ENCODE measurements at regions not wholly inside any gene's neighbourhood (a gene's known extent, or its start where the extent isn't known, plus 50 kb on each side); places are given as distances from the start of the nearest gene placed in this dataset.
A peak's percentile ranks its signal among the peaks of the same experiment; 100 is the strongest.

DNA sequence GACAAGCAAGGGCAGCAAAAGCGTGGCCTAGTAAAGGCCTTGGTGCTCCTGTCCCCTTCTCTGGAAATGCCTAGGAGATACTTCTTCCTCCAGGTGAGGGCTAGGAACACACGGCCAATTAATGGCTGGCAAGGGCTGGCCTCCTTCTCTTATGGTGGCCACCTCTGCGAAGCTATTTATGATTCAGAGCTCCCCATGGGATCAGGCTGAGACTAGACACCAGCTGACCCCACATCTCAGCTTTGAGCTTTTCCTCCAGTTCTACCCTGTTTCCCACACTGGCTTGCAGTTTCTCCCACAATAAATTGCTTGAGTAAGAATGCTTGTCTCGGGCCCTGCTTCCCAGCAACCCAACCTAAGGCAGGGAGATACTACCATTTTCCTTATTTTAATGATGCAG is 53.7 kb downstream of the CAMK2N1 start:
- TF ChIP-seq, protein P1, sequence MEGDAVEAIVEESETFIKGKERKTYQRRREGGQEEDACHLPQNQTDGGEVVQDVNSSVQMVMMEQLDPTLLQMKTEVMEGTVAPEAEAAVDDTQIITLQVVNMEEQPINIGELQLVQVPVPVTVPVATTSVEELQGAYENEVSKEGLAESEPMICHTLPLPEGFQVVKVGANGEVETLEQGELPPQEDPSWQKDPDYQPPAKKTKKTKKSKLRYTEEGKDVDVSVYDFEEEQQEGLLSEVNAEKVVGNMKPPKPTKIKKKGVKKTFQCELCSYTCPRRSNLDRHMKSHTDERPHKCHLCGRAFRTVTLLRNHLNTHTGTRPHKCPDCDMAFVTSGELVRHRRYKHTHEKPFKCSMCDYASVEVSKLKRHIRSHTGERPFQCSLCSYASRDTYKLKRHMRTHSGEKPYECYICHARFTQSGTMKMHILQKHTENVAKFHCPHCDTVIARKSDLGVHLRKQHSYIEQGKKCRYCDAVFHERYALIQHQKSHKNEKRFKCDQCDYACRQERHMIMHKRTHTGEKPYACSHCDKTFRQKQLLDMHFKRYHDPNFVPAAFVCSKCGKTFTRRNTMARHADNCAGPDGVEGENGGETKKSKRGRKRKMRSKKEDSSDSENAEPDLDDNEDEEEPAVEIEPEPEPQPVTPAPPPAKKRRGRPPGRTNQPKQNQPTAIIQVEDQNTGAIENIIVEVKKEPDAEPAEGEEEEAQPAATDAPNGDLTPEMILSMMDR (IDR thresholded peaks at IDR 0.05; ENCODE audit: low read depth, low read length), result no peak
- H3K4me3 ChIP-seq (ENCODE audit: low read depth, low read length), result no peak overlapping the region

DNA sequence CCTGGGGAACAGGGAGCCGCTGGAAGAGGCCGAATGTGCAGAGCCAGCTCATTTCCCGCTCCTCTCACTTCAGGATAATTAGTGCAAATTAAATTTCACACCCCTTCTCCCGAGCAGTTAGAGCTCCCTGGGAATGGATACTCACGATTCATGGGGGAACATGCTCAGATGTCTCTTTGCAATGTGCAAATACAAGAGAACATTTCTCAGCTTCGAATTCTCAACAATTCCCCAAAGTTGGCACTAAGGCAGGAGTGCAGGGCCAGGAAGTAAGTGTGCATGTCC is 54.9 kb downstream of the CAMK2N1 start:
- no peak overlapping the region for H3K4me3 ChIP-seq (ENCODE audit: low read depth, low read length)
- TF ChIP-seq, protein P1 (IDR thresholded peaks at IDR 0.05; ENCODE audit: low read depth, low read length), result no peak

DNA sequence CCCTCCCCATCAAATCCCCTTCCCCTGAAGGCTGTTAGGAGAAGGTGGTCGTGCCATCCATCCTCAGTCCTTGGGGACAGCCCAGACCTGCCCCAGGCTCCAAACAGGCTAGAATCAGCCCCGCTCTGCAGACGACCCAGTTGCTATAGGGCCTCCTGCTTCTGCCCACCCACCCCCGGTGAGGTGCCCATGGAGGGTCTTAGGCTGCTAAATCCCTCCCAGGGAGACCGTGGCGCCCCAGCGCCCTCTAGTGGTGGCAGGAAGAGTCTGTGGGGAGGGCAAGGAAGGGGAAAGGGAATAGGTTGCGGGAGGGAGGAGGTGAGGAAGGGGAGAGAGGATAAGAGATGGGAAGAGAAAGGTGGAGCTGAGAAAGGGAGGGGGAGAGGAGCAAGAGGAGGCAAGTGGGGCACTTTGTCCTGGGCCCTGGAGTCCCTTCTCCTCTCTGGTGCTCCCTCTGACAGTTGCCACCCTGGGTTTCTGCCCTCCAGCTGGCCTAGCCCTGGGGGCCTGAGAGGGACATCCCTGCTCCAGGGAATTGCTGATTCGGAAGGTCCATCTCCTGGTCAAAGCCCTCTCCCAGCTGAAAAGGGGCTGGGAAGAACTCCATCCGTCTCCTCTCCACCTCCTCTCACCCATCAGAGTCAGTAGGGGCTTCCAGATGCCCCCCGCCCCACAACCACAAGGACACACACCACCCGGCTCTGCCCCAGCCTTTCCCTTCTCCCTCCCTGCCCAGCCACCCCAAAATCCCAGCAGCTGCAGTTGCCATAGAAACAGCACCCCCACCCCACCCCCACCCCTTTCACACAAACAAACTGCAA is 55.4 kb downstream of the CAMK2N1 start:
- TF ChIP-seq, protein P1 (IDR thresholded peaks at IDR 0.05; ENCODE audit: low read depth, low read length), result peak; percentile 82
- H3K4me3 ChIP-seq (ENCODE audit: low read depth, low read length), result no peak overlapping the region

DNA sequence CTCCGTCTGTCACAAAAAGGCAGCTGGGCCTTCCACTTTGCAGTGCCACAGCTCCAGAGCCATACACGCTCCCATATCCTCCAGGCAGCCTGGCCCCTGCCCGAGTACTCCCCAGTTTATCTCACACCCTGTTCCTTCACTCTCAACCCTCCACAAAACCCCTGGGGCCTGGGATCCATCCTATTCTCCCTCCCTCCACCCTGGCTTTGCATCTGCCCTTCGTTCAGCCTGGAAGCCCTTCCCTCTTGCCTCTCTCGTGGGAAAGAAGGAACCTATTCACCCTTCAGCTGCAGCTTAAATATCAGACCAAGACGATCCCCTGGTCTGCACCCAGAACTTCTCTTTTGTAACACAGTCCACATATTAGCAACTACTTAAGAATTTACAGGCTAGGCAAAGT is 56.7 kb downstream of the CAMK2N1 start:
- TF ChIP-seq, protein P1 (IDR thresholded peaks at IDR 0.05; ENCODE audit: low read depth, low read length), result no peak
- no peak overlapping the region for H3K4me3 ChIP-seq (ENCODE audit: low read depth, low read length)

DNA sequence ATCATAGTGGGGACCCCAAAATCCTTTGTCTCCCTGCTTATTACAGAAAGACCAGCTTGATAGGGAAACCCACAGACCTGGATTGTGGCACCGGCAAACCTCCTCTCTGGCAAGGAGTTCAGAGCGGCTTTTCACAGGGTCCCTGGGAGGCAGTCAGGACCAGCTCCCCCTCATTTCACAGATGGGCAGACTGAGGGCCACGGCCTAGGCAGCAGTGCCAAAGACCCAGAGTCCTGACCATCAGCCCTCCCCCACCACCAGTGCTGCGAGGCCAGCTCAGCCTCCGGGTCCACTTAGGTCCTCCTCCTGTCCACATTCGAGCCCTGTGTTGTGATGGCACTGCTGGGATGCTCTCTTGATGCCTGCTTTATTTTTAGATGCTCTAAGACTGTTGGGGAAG is 57.2 kb downstream of the CAMK2N1 start:
- TF ChIP-seq, protein P1 (IDR thresholded peaks at IDR 0.05; ENCODE audit: low read depth, low read length), result no peak
- H3K4me3 ChIP-seq (ENCODE audit: low read depth, low read length), result no peak overlapping the region

DNA sequence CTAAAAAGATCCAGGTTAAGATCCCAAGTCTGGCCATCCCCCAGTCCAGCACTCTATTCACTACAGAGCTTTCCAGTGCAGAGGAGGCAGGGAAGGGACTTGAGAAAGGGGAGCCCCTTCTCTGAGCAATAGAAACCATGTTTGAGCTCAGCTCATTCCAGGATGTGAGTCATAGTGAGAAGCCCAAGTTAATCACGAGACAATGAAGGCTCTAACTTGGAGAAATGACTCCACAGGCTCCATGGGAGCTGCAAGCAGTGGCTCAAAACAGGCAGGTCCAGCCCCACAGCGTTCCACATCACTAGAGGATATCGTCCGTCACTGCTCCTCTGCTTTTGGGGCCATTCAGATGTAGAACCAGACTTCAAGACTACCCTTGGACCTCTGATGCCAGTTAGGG is 59.1 kb downstream of the CAMK2N1 start:
- H3K4me3 ChIP-seq (ENCODE audit: low read depth, low read length), result no peak overlapping the region
- TF ChIP-seq, protein P1 (IDR thresholded peaks at IDR 0.05; ENCODE audit: low read depth, low read length), result no peak

DNA sequence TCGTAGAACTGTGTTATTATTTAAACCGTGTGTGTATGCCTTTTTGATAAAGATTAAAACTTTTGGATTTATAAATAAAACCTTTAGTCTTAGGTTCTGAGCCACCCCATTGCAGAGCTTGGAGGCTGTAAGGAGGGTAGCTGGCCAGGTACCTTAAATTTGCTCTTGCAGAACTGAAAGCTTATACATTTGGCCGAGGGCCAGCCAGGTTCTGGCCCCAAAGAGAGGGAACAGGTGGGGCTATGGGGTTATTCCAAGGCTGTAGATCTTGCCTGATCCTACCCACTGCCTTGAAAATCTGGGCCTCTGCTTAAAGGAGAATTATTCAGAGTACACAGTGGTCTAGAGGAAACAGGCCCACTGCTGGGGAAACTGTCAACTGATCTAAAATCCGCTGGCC is 59.6 kb downstream of the CAMK2N1 start:
- no peak overlapping the region for H3K4me3 ChIP-seq (ENCODE audit: low read depth, low read length)
- TF ChIP-seq, protein P1 (IDR thresholded peaks at IDR 0.05; ENCODE audit: low read depth, low read length), result no peak
